Esophagus (tissue), 2 donors: ENCODE measurements at regions not wholly inside any gene's neighbourhood (a gene's known extent, or its start where the extent isn't known, plus 50 kb on each side); places are given as distances from the start of the nearest gene placed in this dataset.

ENCODE experiments used
- H3K27ac ChIP-seq, 2 donors: one replicate each; pipeline ENCODE4 v1.5.1; 2013; ENCODE audit warnings: low read depth in 2 of 2, mild to moderate bottlenecking in 2 of 2, inconsistent platforms in 1 of 2, low read length in 1 of 2, moderate library complexity in 1 of 2
- H3K27me3 ChIP-seq, 2 donors: one replicate each; pipeline ENCODE4 v1.6.1; 2013; ENCODE audit warnings: low read length in 2 of 2, control low read depth in 1 of 2, mild to moderate bottlenecking in 1 of 2; ENCODE audit not compliant: insufficient read depth in 2 of 2, control insufficient read depth in 1 of 2
- H3K36me3 ChIP-seq, 2 donors: one replicate each; pipeline ENCODE4 v1.6.1; 2013; ENCODE audit warnings: low read length in 1 of 2; ENCODE audit not compliant: control insufficient read depth in 2 of 2, insufficient read depth in 2 of 2
- H3K4me1 ChIP-seq, 2 donors: one replicate each; pipeline ENCODE4 v1.6.1; 2013; ENCODE audit warnings: low read length in 1 of 2; ENCODE audit not compliant: control insufficient read depth in 2 of 2, insufficient read depth in 2 of 2
- H3K4me3 ChIP-seq, 2 donors: one replicate each; pipeline ENCODE4 v1.5.1; 2013; ENCODE audit warnings: low read length in 2 of 2, mild to moderate bottlenecking in 2 of 2, low read depth in 1 of 2, moderate library complexity in 1 of 2
- H3K9me3 ChIP-seq, 2 donors: one replicate each; pipeline ENCODE4 v1.6.1; 2013; ENCODE audit warnings: mild to moderate bottlenecking in 2 of 2, low read depth in 1 of 2, low read length in 1 of 2, moderate library complexity in 1 of 2; ENCODE audit not compliant: control insufficient read depth in 2 of 2, insufficient read depth in 1 of 2
- WGBS, 2 donors: extraction: QIAGEN DNeasy Blood & Tissue Kit; methylation state at CpG; one replicate each; pipeline ENCODE4 v1.1.7; 2013; 5-methylcytosine and 5-hydroxymethylcytosine counted together
- donor health status: healthy with polysubstance abuse.
- donor health status: Bipolar disorder and iron deficiency.

GRCh38 chr7:124550036-124550435 lies 215.6 kb downstream of the GPR37 start:
- no peaks in the 10 kb centered on the region for H3K36me3 ChIP-seq
- H3K27me3 ChIP-seq: no peaks in the 10 kb centered on the region
- 43 to 63% methylated on average over 1 of the region's 1 CpG for WGBS, 2 donors
- H3K9me3 ChIP-seq: no peaks in the 10 kb centered on the region
- no peak overlapping the region for H3K4me3 ChIP-seq
- H3K4me1 ChIP-seq: no peaks in the 10 kb centered on the region
- no peak overlapping the region for H3K27ac ChIP-seq

GRCh38 chr7:124542476-124542875 lies 223.1 kb downstream of the GPR37 start:
- WGBS, 2 donors: 59 to 91% methylated on average over 1 of the region's 1 CpG
- no peak overlapping the region for H3K4me3 ChIP-seq
- H3K27ac ChIP-seq: no peak overlapping the region
- H3K36me3 ChIP-seq: no peaks in the 10 kb centered on the region
- H3K9me3 ChIP-seq: no peaks in the 10 kb centered on the region
- no peaks in the 10 kb centered on the region for H3K4me1 ChIP-seq
- H3K27me3 ChIP-seq: no peaks in the 10 kb centered on the region

GRCh38 chr7:124536156-124536762 lies 229.3 kb downstream of the GPR37 start:
- H3K4me3 ChIP-seq: no peak overlapping the region

GRCh38 chr7:124532166-124532565 lies 233.4 kb downstream of the GPR37 start:
- H3K27ac ChIP-seq: no peak overlapping the region

More at GRCh38 chr7:124536156-124536762, 229.3 kb downstream of the GPR37 start:
- Histone ChIP-seq H3K9me3 (no peaks in the 10 kb centered on the region), H3K27me3 (no peaks in the 10 kb centered on the region), H3K27ac (no peak overlapping the region), H3K4me1 (no peaks in the 10 kb centered on the region), H3K36me3 (no peaks in the 10 kb centered on the region)
- 25 to 27% methylated on average over 3 of the region's 3 CpGs for WGBS, 2 donors

GRCh38 chr7:124516911-124517310 lies 248.7 kb downstream of the GPR37 start:
- no peaks in the 10 kb centered on the region for H3K36me3 ChIP-seq
- H3K27me3 ChIP-seq: no peaks in the 10 kb centered on the region
- no peaks in the 10 kb centered on the region for H3K9me3 ChIP-seq
- no peaks in the 10 kb centered on the region for H3K4me1 ChIP-seq
- no peak overlapping the region for H3K27ac ChIP-seq
- no peak overlapping the region for H3K4me3 ChIP-seq

More at GRCh38 chr7:124532166-124532565, 233.4 kb downstream of the GPR37 start:
- H3K27me3 ChIP-seq: no peaks in the 10 kb centered on the region
- H3K9me3 ChIP-seq: peaks cover 0 to 5% of the 10 kb centered on the region in 2 donors
- no peaks in the 10 kb centered on the region for H3K4me1 ChIP-seq
- H3K4me3 ChIP-seq: no peak overlapping the region
- no peaks in the 10 kb centered on the region for H3K36me3 ChIP-seq

- no peaks in the 10 kb centered on the region for H3K4me1 ChIP-seq
- H3K4me3 ChIP-seq: no peak overlapping the region
- WGBS, 2 donors: 58 to 64% methylated on average over 4 of the region's 4 CpGs
- no peak overlapping the region for H3K27ac ChIP-seq
- H3K36me3 ChIP-seq: no peaks in the 10 kb centered on the region
- H3K27me3 ChIP-seq: no peaks in the 10 kb centered on the region
- H3K9me3 ChIP-seq: no peaks in the 10 kb centered on the region
Measured at GRCh38 chr7:124515106-124515830, 250.3 kb downstream of the GPR37 start.

- Histone ChIP-seq H3K4me3 (no peak overlapping the region), H3K27me3 (no peaks in the 10 kb centered on the region), H3K4me1 (no peaks in the 10 kb centered on the region), H3K36me3 (no peaks in the 10 kb centered on the region), H3K27ac (no peak overlapping the region), H3K9me3 (no peaks in the 10 kb centered on the region)
- 54 to 61% methylated on average over 2 of the region's 2 CpGs for WGBS, 2 donors
Measured at GRCh38 chr7:124514471-124514870, 251.1 kb downstream of the GPR37 start.

- Histone ChIP-seq H3K9me3 (no peaks in the 10 kb centered on the region), H3K27ac (no peak overlapping the region), H3K36me3 (no peaks in the 10 kb centered on the region), H3K4me3 (no peak overlapping the region), H3K27me3 (no peaks in the 10 kb centered on the region), H3K4me1 (no peaks in the 10 kb centered on the region)
- WGBS, 2 donors: 58 to 64% methylated on average over 3 of the region's 3 CpGs
Measured at GRCh38 chr7:124497176-124497575, 268.4 kb downstream of the GPR37 start.

- Histone ChIP-seq H3K27me3 (no peaks in the 10 kb centered on the region), H3K36me3 (no peaks in the 10 kb centered on the region), H3K4me3 (no peak overlapping the region), H3K27ac (no peak overlapping the region), H3K4me1 (no peaks in the 10 kb centered on the region), H3K9me3 (no peaks in the 10 kb centered on the region)
- 34 to 37% methylated on average over 3 of the region's 3 CpGs for WGBS, 2 donors
Measured at GRCh38 chr7:124489925-124490324, 275.7 kb downstream of the GPR37 start.
